ENCODE measurements at regions not wholly inside any gene's neighbourhood (a gene's known extent, or its start where the extent isn't known, plus 50 kb on each side); places are given as distances from the start of the nearest gene placed in this dataset.

- DNase-seq: no peak
Observed at GRCh38 chr4:163878336-163879121, 384.0 kb downstream of the TMA16 start.

DNA sequence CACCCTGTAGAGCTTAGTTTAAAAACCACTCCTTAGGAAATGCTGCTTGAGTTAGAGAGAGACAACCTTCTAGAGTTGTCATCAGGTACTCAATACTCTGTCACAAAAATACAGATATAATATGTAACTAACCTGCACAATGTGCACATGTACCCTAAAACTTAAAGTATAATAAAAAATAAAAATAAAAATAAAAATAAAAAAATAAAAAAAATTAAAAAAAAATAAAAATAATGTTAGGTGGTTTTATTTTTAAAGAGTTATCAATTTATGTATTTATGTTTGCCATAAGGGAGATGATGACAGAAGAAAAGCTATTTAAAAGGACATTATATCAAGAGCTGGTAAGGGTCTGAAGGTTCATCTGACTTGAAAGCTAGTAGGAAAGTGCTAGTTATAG, 397.9 kb downstream of the TMA16 start:
- no peak for DNase-seq

- DNase-seq: peak; percentile 3
Observed at GRCh38 chr4:163895378-163896005, 401.0 kb downstream of the TMA16 start.

DNA sequence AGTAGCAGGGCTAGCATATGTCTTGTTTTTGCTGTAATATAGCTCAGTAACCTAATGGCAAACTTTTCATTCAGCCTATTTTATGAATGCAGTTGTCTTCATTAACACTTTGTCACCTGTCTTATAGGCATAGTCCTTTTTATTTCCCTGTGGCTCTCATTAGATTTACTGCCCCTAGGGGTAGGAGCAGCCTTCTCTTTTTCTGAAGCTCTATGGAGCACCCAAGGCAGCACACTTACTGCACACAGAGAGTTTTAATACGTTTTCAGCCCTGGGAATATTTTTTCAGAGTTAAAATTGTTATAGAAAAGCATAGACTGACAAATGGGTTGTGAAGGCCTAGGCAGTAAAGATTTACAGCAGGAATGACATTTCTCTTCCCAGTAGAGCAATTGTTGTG, 406.8 kb downstream of the TMA16 start:
- DNase-seq: no peak

DNA sequence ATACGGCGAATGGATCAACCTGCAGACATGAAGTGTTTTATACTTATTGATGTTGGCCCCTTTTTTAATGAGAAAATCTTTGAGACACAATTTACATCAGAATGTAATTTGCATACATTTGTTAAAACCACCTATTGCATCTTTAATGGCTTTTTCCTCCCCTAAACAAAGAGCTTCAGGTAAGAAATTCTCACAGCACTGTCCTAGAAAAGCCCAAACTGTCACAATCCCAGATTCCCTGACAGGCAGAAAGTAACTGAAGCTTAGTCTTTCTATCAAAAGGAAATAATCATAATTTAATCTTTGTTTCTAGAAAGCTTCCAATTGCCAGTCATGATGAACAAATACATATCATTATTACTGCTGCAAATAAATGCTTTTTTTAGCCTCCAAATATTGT, 407.9 kb downstream of the TMA16 start:
- no peak for DNase-seq

DNA sequence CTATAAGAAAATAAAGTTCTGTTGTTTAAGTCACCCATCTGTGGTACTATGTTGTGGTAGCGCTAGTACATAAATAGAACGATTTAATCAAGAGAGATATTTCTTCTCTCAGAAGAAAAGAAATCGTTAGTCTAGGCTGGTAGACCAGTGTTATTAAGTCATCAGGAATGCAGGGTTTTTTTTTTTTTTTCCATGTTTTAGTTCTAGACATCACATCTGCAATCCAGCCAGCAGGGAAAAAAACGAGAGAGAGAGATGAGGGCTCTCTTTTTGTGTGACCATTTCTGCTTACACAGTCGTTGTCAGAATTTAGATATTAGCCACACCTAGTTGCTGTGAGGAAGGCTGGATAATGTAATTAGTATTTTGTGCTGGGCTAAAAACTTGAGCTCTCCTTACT, 417.4 kb downstream of the TMA16 start:
- no peak for DNase-seq

GRCh38 chr4:163913571-163913970, 419.1 kb downstream of the TMA16 start:
- DNase-seq: no peak

GRCh38 chr4:163915896-163916295, 421.4 kb downstream of the TMA16 start:
- DNase-seq: no peak

DNA sequence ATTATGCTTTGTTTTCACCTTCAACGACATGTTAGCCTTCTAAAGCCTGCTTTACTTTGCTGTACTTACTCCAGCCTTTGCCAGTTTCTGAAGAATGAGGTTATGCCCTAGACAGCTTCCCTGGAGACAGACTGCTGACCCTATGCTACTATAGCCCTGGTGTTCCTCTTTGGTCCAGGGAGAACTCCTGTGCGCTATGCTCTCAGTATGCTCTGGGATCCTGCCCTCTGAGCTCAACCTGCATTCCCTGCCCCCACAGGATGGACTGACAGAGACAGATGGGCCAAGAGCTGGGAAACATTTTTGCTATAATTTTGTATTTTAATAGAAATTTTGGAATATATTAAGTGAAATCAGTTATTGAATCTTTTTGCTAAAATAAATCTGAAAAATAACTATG, 425.9 kb downstream of the TMA16 start:
- DNase-seq: no peak

DNA sequence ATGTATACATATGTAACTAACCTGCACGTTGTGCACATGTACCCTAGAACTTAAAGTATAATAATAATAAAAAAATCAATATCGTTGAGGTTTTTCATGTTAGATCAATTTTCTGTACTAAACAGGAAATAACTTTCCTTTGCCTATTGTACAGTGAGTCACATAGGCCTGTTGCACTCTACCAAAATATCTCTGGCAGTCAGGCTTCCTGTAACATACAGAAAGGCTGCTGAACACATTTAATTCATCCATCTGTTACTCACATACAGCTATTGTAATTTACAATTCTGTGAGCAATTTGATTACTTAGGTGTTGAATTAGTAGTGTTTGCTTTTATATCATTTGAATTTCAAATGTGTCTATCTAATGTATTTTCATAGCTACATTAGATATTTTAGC, 427.8 kb downstream of the TMA16 start:
- peak; percentile 7 for DNase-seq

- no peak for DNase-seq
Observed at GRCh38 chr4:163923092-163923491, 428.6 kb downstream of the TMA16 start.

- DNase-seq: no peak
Observed at GRCh38 chr4:163930086-163930485, 435.6 kb downstream of the TMA16 start.

- no peak for DNase-seq
Observed at GRCh38 chr4:163932504-163932903, 438.0 kb downstream of the TMA16 start.

GRCh38 chr4:163939597-163939996, 445.1 kb downstream of the TMA16 start:
- DNase-seq: no peak

GRCh38 chr4:163941221-163941905, 446.9 kb downstream of the TMA16 start:
- DNase-seq: no peak

DNA sequence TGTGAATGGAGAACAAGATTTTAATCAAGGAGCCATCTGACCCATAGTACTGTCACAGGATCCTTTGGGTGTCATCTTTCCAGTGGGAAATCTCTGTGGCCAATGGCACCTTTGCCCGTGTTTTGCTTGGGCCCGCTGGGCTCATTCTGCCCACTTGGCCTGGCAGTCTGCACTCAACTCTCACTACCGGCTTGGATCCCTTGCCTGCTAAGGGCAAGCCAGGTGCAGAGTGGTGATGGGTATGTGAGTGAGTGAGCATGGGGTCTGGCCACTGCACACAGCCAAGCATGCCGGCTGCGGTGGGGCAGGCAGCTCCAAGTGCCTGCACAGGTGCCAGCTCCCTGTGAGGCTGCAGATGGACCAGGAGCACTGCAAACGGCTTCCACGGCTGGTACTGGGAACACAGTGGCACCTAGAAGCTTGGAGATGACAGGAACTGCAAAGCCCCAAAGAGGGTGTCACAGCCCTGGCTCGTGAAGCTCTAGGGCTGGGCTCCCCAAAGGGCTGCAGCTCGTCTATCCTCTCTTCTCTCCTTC, 454.5 kb downstream of the TMA16 start:
- no peak for DNase-seq

DNA sequence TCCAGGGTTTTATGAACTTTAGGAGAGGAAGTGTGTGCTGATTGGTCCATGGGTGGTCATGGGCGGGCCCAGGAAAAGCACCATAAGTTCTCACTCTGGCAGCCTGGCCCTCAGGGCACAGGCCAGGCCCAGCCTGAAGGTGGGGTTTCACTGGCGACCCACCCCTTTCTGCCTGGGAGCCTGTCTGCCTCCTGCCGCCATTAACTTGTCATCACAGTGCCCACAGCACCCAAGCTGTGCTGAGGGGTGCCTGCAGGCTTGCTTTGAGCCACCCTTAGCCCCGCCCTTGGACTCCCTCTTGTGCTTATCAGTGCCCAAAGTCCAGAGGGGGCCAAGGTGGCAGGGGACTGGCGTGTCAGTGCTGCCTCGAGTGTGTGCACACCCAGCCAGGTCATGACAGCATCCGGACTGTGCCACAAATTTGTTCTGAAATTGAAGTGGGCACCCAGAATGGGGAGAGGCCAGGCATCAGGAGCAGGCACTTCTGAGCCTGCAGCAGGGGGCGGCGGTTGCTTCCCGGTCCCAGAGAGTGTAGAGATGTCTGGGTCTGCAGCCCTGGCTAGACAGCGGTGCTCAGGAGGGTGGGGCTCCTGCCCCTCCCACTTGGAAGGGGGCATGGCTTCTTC, 455.6 kb downstream of the TMA16 start:
- DNase-seq: no peak

GRCh38 chr4:163955288-163955687, 460.8 kb downstream of the TMA16 start:
- no peak for DNase-seq

- peak; percentile 3 for DNase-seq
Observed at GRCh38 chr4:163958751-163959150, 464.3 kb downstream of the TMA16 start.

- DNase-seq: no peak
Observed at GRCh38 chr4:163959932-163960331, 465.4 kb downstream of the TMA16 start.

DNA sequence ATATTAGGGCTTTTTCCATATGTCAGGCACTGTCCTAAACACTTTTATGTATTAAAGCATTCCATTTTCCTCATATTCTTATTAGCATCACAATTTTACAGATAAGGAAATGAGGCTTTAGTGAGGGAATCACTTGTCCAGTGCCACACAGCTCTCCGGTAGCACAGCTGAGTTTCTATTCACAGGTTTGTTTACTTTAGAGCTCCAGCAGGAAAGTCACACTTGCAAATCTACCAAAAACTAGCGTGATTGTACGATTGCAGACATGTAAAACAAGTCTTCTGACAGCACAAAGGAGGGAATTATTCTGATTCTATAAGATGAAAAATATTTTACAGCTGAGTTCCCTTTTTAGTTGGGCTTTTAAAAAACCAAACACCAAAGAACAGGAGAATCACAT, 472.1 kb downstream of the TMA16 start:
- peak; percentile 16 for DNase-seq

- DNase-seq: no peak
Observed at GRCh38 chr4:163967263-163967662, 472.8 kb downstream of the TMA16 start.

DNA sequence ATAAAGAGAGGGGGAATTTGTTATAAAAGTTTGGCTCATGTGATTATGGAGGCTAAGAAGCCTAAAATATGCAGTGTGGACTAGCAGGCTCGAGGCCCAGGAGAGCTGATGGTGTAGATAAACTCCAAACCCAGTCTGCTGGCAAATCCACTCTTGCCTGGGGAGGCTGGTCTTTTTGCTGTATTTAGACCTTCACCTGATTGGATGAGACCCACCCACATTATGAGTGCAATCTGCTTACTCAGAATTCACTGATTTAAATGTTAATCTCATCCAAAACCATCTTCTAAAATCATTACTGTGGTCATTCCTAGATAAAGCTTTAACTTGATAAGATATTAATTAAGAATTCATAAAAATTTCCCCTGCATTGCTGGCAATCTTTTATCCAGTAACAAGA, 473.2 kb downstream of the TMA16 start:
- no peak for DNase-seq

Measured in NCI-H69 (cell line).